ENCODE measurements at regions not wholly inside any gene's neighbourhood (a gene's known extent, or its start where the extent isn't known, plus 50 kb on each side); places are given as distances from the start of the nearest gene placed in this dataset.

DNA sequence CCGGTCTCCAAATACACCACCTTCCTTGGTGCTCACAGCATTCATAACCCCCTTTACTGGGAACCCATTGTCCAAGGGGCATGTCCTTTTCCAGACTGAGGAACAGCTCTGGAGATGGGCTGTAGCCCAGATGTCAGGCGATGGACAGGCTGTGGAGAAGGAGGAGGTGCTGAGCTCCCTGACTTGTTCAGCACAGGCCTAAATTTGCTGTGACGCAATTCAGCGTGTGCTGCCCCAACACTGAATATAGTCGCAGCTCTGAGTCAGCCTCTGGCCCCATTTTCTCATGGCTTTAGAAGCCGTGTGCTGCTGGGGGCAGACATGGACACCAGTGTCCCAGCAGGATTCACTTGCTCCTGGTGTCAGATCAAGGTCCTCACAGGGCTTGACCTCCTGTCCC lies 269.1 kb downstream of the EMP1 start:
- no peak for TF ChIP-seq CTCF (IDR thresholded peaks at IDR 0.05)
- TF ChIP-seq POLR2A (IDR thresholded peaks at IDR 0.05), result no peak
- no peak for TF ChIP-seq POLR2AphosphoS5 (IDR thresholded peaks at IDR 0.05)
- TF ChIP-seq EP300 (IDR thresholded peaks at IDR 0.05), result no peak
